22Rv1 (cell line): ENCODE measurements at regions not wholly inside any gene's neighbourhood (a gene's known extent, or its start where the extent isn't known, plus 50 kb on each side); places are given as distances from the start of the nearest gene placed in this dataset.
"Not testable (repeated sequence)": the region's sequence is repeated elsewhere in the genome, so short reads cannot be mapped to it uniquely, and the experiment has no call there.

Source experiments
- ZFX ChIP-seq: fragments of 450-650 bp; IDR thresholded peaks from 2 replicates; pipeline ENCODE4 v1.6.1; 2017; ENCODE audit warnings: antibody characterized with exemption, borderline replicate concordance
- TF ChIP-seq, protein P1 (sequence below): fragments of 450-650 bp; IDR thresholded peaks from 2 replicates; pipeline ENCODE4 v1.5.1; 2017; ENCODE audit warnings: mild to moderate bottlenecking

GRCh38 chr1:10887032-10887431 is 90.6 kb upstream of the CASZ1 start:
- TF ChIP-seq, protein P1, sequence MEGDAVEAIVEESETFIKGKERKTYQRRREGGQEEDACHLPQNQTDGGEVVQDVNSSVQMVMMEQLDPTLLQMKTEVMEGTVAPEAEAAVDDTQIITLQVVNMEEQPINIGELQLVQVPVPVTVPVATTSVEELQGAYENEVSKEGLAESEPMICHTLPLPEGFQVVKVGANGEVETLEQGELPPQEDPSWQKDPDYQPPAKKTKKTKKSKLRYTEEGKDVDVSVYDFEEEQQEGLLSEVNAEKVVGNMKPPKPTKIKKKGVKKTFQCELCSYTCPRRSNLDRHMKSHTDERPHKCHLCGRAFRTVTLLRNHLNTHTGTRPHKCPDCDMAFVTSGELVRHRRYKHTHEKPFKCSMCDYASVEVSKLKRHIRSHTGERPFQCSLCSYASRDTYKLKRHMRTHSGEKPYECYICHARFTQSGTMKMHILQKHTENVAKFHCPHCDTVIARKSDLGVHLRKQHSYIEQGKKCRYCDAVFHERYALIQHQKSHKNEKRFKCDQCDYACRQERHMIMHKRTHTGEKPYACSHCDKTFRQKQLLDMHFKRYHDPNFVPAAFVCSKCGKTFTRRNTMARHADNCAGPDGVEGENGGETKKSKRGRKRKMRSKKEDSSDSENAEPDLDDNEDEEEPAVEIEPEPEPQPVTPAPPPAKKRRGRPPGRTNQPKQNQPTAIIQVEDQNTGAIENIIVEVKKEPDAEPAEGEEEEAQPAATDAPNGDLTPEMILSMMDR, result not testable (repeated sequence)
- TF ChIP-seq ZFX, result not testable (repeated sequence)
